CD14-positive monocyte (primary cell): ENCODE measurements at regions not wholly inside any gene's neighbourhood (a gene's known extent, or its start where the extent isn't known, plus 50 kb on each side); places are given as distances from the start of the nearest gene placed in this dataset.

Experiments used
- DNase-seq, 3 donors: peaks; one replicate each; pipeline ENCODE4 v3.0.0-alpha.2; 2011 to 2022
- H2AFZ ChIP-seq: 2 replicates; pipeline ENCODE4 v1.6.0; 2012; ENCODE audit warnings: mild to moderate bottlenecking, low read depth, low read length, inconsistent platforms; ENCODE audit not compliant: insufficient read depth, poor library complexity, severe bottlenecking
- H3K27ac ChIP-seq, 2 donors: 1 replicate in 1 of 2; 2 replicates in 1 of 2; pipeline ENCODE4 v1.5.1; 2012 to 2013; ENCODE audit warnings: low read length in 2 of 2, control low read depth in 1 of 2, inconsistent platforms in 1 of 2, low read depth in 1 of 2, mild to moderate bottlenecking in 1 of 2
- H3K27me3 ChIP-seq, 2 donors: one replicate each; pipeline versions ENCODE4 v1.6.0 to v1.6.1; 2011 to 2013; ENCODE audit warnings: low read length in 2 of 2; ENCODE audit not compliant: control insufficient read depth in 2 of 2, insufficient read depth in 2 of 2
- H3K36me3 ChIP-seq, 2 donors: replicated peaks in 1 of 2; 1 replicate in 1 of 2; 2 replicates in 1 of 2; pipeline versions ENCODE4 v1.5.1 to v1.6.1; 2012 to 2013; ENCODE audit warnings: low read length in 2 of 2, control low read depth in 1 of 2, inconsistent platforms in 1 of 2, mild to moderate bottlenecking in 1 of 2; ENCODE audit not compliant: insufficient read depth in 2 of 2, control insufficient read depth in 1 of 2
- H3K4me1 ChIP-seq, 2 donors: 1 replicate in 1 of 2; 2 replicates in 1 of 2; pipeline versions ENCODE4 v1.5.1 to v1.6.1; 2012 to 2013; ENCODE audit warnings: low read length in 2 of 2, control low read depth in 1 of 2, inconsistent platforms in 1 of 2, mild to moderate bottlenecking in 1 of 2, moderate library complexity in 1 of 2; ENCODE audit not compliant: insufficient read depth in 2 of 2, control insufficient read depth in 1 of 2
- H3K4me2 ChIP-seq: replicated peaks from 2 replicates; pipeline ENCODE3; 2012; ENCODE audit warnings: low read length, moderate library complexity, mild to moderate bottlenecking; ENCODE audit not compliant: poor library complexity, severe bottlenecking; ENCODE audit errors: extremely low read depth
- H3K4me3 ChIP-seq, 3 experiments: fragments of 200-600 bp in 1 of 3; sonication (generic) in 1 of 3; replicated peaks in 1 of 3; 1 replicate in 2 of 3; 2 replicates in 1 of 3; pipeline ENCODE4 v1.5.1; 2011 to 2013; ENCODE audit warnings: low read length in 3 of 3, mild to moderate bottlenecking in 3 of 3, control low read depth in 2 of 3, low read depth in 2 of 3, inconsistent platforms in 1 of 3, moderate library complexity in 1 of 3
- H3K79me2 ChIP-seq: 2 replicates; pipeline ENCODE4 v1.6.0; 2012; ENCODE audit warnings: mild to moderate bottlenecking, control low read depth, inconsistent platforms, low read length, moderate library complexity; ENCODE audit not compliant: insufficient read depth
- H3K9ac ChIP-seq: 2 replicates; pipeline ENCODE4 v1.6.0; 2017; ENCODE audit warnings: low read length, mild to moderate bottlenecking; ENCODE audit not compliant: insufficient read depth, poor library complexity, severe bottlenecking
- H3K9me3 ChIP-seq, 2 donors: replicated peaks in 1 of 2; 1 replicate in 1 of 2; 2 replicates in 1 of 2; pipeline versions ENCODE4 v1.5.1 to v1.6.1; 2012 to 2013; ENCODE audit warnings: low read length in 2 of 2, control low read depth in 1 of 2; ENCODE audit not compliant: control insufficient read depth in 1 of 2, insufficient read depth in 1 of 2
- H4K20me1 ChIP-seq: 2 replicates; pipeline ENCODE4 v1.6.0; 2012; ENCODE audit warnings: mild to moderate bottlenecking, low read length, control low read depth, moderate library complexity; ENCODE audit not compliant: insufficient read depth
- H3K27ac Mint-ChIP-seq, 7 donors: one replicate each; pipeline ENCODE4 v1.8.0; 2020; ENCODE audit warnings: mild to moderate bottlenecking in 7 of 7, mixed read lengths in 7 of 7, moderate library complexity in 6 of 7, inconsistent platforms in 2 of 7
- H3K27me3 Mint-ChIP-seq, 3 donors: one replicate each; pipeline ENCODE4 v1.8.0; 2021 to 2022; ENCODE audit warnings: low read depth in 3 of 3, mild to moderate bottlenecking in 3 of 3, mixed read lengths in 3 of 3, moderate library complexity in 3 of 3, inconsistent platforms in 1 of 3
- H3K36me3 Mint-ChIP-seq, 2 donors: one replicate each; pipeline ENCODE4 v1.8.0; 2020; ENCODE audit warnings: mixed read lengths in 2 of 2, inconsistent platforms in 1 of 2, mild to moderate bottlenecking in 1 of 2
- H3K4me1 Mint-ChIP-seq: one replicate; pipeline ENCODE4 v1.8.0; 2020; ENCODE audit warnings: mild to moderate bottlenecking, mixed read lengths
- H3K4me3 Mint-ChIP-seq, 2 donors: one replicate each; pipeline ENCODE4 v1.8.0; 2020; ENCODE audit warnings: mild to moderate bottlenecking in 2 of 2, mixed read lengths in 2 of 2, moderate library complexity in 1 of 2
- H3K9me3 Mint-ChIP-seq, 7 donors: one replicate each; pipeline ENCODE4 v1.8.0; 2020 to 2022; ENCODE audit warnings: mixed read lengths in 7 of 7, mild to moderate bottlenecking in 6 of 7, moderate library complexity in 6 of 7, inconsistent platforms in 2 of 7
- CTCF ChIP-seq: fragments of 200-600 bp; IDR thresholded peaks from one replicate; pipeline ENCODE4 v1.8.0; 2022; ENCODE audit warnings: antibody characterized with exemption, mild to moderate bottlenecking
- WGBS: methylation state at CpG from one replicate; pipeline ENCODE4 v1.1.5; 2013; ENCODE audit warnings: missing lambda C conversion rate; ENCODE audit not compliant: insufficient coverage; 5-methylcytosine and 5-hydroxymethylcytosine counted together
- intact Hi-C, 2 donors: fragments of 100-400 bp; cut with micrococcal nuclease; formaldehyde crosslinking; loops; one replicate each; pipeline versions ENCODE4 v1.15.0 to v1.15.1; 2023

GRCh38 chr9:75365196-75365595, 276.9 kb downstream of the OSTF1 start:
- no peaks in the 10 kb centered on the region for H3K27me3 Mint-ChIP-seq
- H3K9me3 ChIP-seq: peaks cover 5 to 19% of the 10 kb centered on the region in 2 donors
- no peaks in the 10 kb centered on the region for H3K36me3 Mint-ChIP-seq
- TF ChIP-seq CTCF: no peak
- H3K9ac ChIP-seq: no peak overlapping the region
- H3K4me2 ChIP-seq: no peak overlapping the region
- no peaks in the 10 kb centered on the region for H3K36me3 ChIP-seq
- no peak overlapping the region for H3K27ac Mint-ChIP-seq
- H3K27ac ChIP-seq: no peak overlapping the region
- H2AFZ ChIP-seq: no peak overlapping the region
- no peaks in the 10 kb centered on the region for H3K4me1 Mint-ChIP-seq
- 89% methylated on average over 1 of the region's 1 CpG for WGBS
- H3K4me1 ChIP-seq: no peaks in the 10 kb centered on the region
- H3K4me3 ChIP-seq: no peak overlapping the region
- DNase-seq: no peak
- intact Hi-C loops: no loop called here
- H3K27me3 ChIP-seq: no peaks in the 10 kb centered on the region
- no peaks in the 10 kb centered on the region for H3K79me2 ChIP-seq
- H3K4me3 Mint-ChIP-seq: no peak overlapping the region
- H4K20me1 ChIP-seq: no peaks in the 10 kb centered on the region
- H3K9me3 Mint-ChIP-seq: peaks cover 4 to 32% (median 20%) of the 10 kb centered on the region in 7 donors

DNA sequence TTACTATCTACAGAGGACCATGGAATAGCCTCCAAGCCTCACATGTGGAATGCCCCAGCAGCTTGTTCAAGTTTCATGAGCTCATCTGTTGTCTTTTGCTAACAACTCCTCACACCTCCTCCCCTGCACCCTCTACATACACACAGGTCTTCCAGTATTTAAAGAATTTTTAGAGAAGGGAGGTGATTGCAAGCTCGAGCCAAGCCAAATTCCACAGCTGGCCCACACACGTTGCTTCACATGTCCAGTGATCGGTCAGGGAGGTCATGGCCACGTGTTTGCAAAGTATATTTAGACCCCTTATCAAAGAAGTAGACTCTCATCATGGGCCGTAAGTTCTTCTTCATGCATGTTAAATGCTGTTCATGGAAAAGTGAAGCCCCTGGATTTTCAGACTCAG, 281.7 kb downstream of the OSTF1 start:
- no peak overlapping the region for H3K27ac ChIP-seq
- no peak for DNase-seq
- H3K4me1 ChIP-seq: no peaks in the 10 kb centered on the region
- H3K9me3 Mint-ChIP-seq: peaks cover 2 to 7% (median 2%) of the 10 kb centered on the region in 7 donors
- WGBS: 100% methylated on average over 1 of the region's 5 CpGs
- H3K4me1 Mint-ChIP-seq: no peaks in the 10 kb centered on the region
- no peak overlapping the region for H3K4me3 ChIP-seq
- H3K27me3 ChIP-seq: no peaks in the 10 kb centered on the region
- H3K4me2 ChIP-seq: no peak overlapping the region
- H3K9me3 ChIP-seq: peaks cover 0 to 3% of the 10 kb centered on the region in 2 donors
- no peak overlapping the region for H3K9ac ChIP-seq
- no peaks in the 10 kb centered on the region for H4K20me1 ChIP-seq
- no peak overlapping the region for H3K4me3 Mint-ChIP-seq
- H3K27ac Mint-ChIP-seq: no peak overlapping the region
- peaks cover 0 to 1% (median 0%) of the 10 kb centered on the region in 3 donors for H3K27me3 Mint-ChIP-seq
- no peaks in the 10 kb centered on the region for H3K36me3 Mint-ChIP-seq
- no peaks in the 10 kb centered on the region for H3K79me2 ChIP-seq
- intact Hi-C loops: no loop called here
- no peaks in the 10 kb centered on the region for H3K36me3 ChIP-seq
- H2AFZ ChIP-seq: no peak overlapping the region
- no peak for TF ChIP-seq CTCF
